ENCODE measurements at regions not wholly inside any gene's neighbourhood (a gene's known extent, or its start where the extent isn't known, plus 50 kb on each side); places are given as distances from the start of the nearest gene placed in this dataset.

DNA sequence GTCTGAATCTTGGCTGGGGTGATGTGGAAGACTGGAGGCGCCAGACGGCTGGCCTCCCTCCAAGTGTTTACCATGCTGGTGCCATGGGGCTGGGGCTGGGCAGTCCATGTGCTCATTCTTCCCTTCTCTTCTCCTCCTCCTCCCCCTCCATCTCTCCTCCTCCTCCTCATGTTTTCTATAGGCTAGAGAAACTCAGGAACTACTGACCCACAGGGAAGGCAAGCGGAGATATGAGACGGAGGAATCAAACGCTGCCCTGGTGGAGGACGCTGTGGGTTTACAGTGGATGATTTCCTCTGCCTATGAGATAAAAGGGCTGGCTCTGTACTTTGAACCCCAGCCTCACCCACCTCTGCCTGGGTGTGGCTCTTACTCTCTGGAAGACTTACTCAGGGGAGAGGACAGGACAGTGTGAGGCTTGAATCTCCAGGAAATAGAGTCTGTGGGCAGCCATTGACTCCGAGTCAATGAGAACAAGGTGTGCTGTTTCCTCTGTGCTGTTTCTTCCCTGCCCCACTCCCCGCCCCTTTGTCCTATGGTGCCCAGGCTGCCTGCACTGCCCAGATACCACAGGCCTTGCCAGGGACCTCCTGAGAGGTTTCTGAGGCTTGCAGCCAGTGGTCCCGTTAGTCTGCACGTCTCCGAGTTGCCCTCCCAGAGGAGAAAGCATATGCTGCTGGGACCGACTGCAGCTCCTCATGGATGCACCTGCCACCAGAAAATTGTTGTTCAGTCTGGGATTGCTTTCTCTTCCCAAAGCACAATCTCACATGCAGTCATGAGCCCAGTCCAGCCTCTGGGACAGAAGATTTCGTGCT, 132.6 kb upstream of the ARHGAP5 start:
- H3K27me3 Mint-ChIP-seq, result no peaks in the 10 kb centered on the region
- POLR2A ChIA-PET, result no interaction called here
- H3K27ac ChIP-seq (ENCODE audit: low read depth in 1 of 2, low read length in 2 of 2), result peak overlapping the region; percentile 33 to 80

DNA sequence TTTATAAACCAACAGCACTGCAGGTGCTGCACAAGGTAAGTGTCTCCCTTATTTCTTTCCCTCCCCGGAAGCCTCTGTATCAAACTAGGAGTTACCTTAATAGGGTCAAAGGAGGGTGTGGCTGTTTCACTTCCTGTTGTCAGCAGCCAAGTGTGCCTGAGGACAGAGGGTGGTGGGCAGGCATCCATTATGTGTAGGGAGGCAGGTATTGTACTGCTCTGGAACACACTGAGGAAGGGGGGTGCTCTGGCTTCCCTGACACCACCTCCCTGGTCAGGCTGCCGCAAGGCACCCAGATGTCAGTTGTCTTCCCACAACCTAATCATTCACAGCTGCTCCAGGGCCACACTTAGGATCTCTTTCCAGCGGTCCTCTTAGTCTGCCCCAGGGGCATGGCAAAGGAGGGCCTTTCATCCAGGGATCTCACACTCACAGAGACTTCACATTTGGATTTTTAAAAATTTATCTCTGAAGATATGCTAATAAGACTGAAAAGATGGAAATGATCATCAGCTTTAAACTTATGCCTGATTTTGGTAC, 132.0 kb upstream of the ARHGAP5 start:
- intact Hi-C loops (cut with DNase I, micrococcal nuclease), result no loop called here
- H3K27ac ChIP-seq (ENCODE audit: low read depth in 1 of 2, low read length in 2 of 2), result peak overlapping the region in 1 of 2 donors; percentile 80
- ChIA-PET CTCF (no interaction called here), POLR2A (interaction anchor here (0.5 kb wide), 1 partner anchor 86 kb away, joined by 3 read pairs; no protein-coding TSS in a partner anchor)
- no peaks in the 10 kb centered on the region for H3K9me3 ChIP-seq (ENCODE audit: control insufficient read depth in 1 of 2, insufficient read depth in 1 of 2, low read length in 2 of 2)
- Mint-ChIP-seq H3K9me3 (no peaks in the 10 kb centered on the region), H3K4me3 (peak overlapping the region; percentile 67), H3K36me3 (ENCODE audit: low read depth) (no peaks in the 10 kb centered on the region), H3K27ac (peak overlapping the region; percentile 91), H3K4me1 (ENCODE audit: low read depth) (peaks cover 47% of the 10 kb centered on the region), H3K27me3 (no peaks in the 10 kb centered on the region)
- H3K4me3 ChIP-seq (ENCODE audit: low read length), result peak overlapping the region; percentile 22
- H3K36me3 ChIP-seq (ENCODE audit: insufficient read depth, low read length), result no peaks in the 10 kb centered on the region
- DNase-seq (peak in 9 of 14 experiments; percentile 11 to 79 (median 19)), ATAC-seq (ENCODE audit: poor library complexity) (peak; percentile 86)
- TF ChIP-seq, protein P1, sequence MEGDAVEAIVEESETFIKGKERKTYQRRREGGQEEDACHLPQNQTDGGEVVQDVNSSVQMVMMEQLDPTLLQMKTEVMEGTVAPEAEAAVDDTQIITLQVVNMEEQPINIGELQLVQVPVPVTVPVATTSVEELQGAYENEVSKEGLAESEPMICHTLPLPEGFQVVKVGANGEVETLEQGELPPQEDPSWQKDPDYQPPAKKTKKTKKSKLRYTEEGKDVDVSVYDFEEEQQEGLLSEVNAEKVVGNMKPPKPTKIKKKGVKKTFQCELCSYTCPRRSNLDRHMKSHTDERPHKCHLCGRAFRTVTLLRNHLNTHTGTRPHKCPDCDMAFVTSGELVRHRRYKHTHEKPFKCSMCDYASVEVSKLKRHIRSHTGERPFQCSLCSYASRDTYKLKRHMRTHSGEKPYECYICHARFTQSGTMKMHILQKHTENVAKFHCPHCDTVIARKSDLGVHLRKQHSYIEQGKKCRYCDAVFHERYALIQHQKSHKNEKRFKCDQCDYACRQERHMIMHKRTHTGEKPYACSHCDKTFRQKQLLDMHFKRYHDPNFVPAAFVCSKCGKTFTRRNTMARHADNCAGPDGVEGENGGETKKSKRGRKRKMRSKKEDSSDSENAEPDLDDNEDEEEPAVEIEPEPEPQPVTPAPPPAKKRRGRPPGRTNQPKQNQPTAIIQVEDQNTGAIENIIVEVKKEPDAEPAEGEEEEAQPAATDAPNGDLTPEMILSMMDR (IDR thresholded peaks at IDR 0.05), result no peak
- peaks cover 33% of the 10 kb centered on the region for H3K4me1 ChIP-seq (ENCODE audit: insufficient read depth, low read length)
- no peaks in the 10 kb centered on the region for H3K27me3 ChIP-seq (ENCODE audit: control insufficient read depth in 1 of 2, insufficient read depth in 2 of 2, low read length in 2 of 2)

More for the DNA sequence above, 132.6 kb upstream of the ARHGAP5 start:
- Mint-ChIP-seq H3K4me1 (ENCODE audit: low read depth) (peaks cover 47% of the 10 kb centered on the region), H3K36me3 (ENCODE audit: low read depth) (no peaks in the 10 kb centered on the region), H3K27ac (peak overlapping the region; percentile 91), H3K9me3 (no peaks in the 10 kb centered on the region), H3K4me3 (peak overlapping the region; percentile 67)
- intact Hi-C loops (cut with DNase I, micrococcal nuclease), result no loop called here
- Histone ChIP-seq H3K27me3 (ENCODE audit: control insufficient read depth in 1 of 2, insufficient read depth in 2 of 2, low read length in 2 of 2) (no peaks in the 10 kb centered on the region), H3K9me3 (ENCODE audit: control insufficient read depth in 1 of 2, insufficient read depth in 1 of 2, low read length in 2 of 2) (no peaks in the 10 kb centered on the region), H3K4me3 (ENCODE audit: low read length) (peak overlapping the region; percentile 22), H3K36me3 (ENCODE audit: insufficient read depth, low read length) (no peaks in the 10 kb centered on the region), H3K4me1 (ENCODE audit: insufficient read depth, low read length) (peaks cover 33% of the 10 kb centered on the region)
- TF ChIP-seq, protein P1 (IDR thresholded peaks at IDR 0.05), result no peak
- CTCF ChIA-PET, result no interaction called here
- ATAC-seq (ENCODE audit: poor library complexity) (peak; percentile 42), DNase-seq (peak in 5 of 14 experiments; percentile 5 to 71 (median 22))

- Mint-ChIP-seq H3K9me3 (no peaks in the 10 kb centered on the region), H3K27ac (peak overlapping the region; percentile 91), H3K4me1 (ENCODE audit: low read depth) (peaks cover 47% of the 10 kb centered on the region), H3K4me3 (no peak overlapping the region), H3K27me3 (no peaks in the 10 kb centered on the region), H3K36me3 (ENCODE audit: low read depth) (no peaks in the 10 kb centered on the region)
- peak overlapping the region in 1 of 2 donors; percentile 80 for H3K27ac ChIP-seq (ENCODE audit: low read depth in 1 of 2, low read length in 2 of 2)
- no peak overlapping the region for H3K4me3 ChIP-seq (ENCODE audit: low read length)
- peaks cover 33% of the 10 kb centered on the region for H3K4me1 ChIP-seq (ENCODE audit: insufficient read depth, low read length)
- ChIA-PET POLR2A (interaction anchor here (0.5 kb wide), 1 partner anchor 86 kb away, joined by 3 read pairs; no protein-coding TSS in a partner anchor), CTCF (no interaction called here)
- DNase-seq (no peak), ATAC-seq (ENCODE audit: poor library complexity) (no peak)
- H3K9me3 ChIP-seq (ENCODE audit: control insufficient read depth in 1 of 2, insufficient read depth in 1 of 2, low read length in 2 of 2), result no peaks in the 10 kb centered on the region
- intact Hi-C loops (cut with DNase I, micrococcal nuclease), result no loop called here
- H3K36me3 ChIP-seq (ENCODE audit: insufficient read depth, low read length), result no peaks in the 10 kb centered on the region
- no peaks in the 10 kb centered on the region for H3K27me3 ChIP-seq (ENCODE audit: control insufficient read depth in 1 of 2, insufficient read depth in 2 of 2, low read length in 2 of 2)
- TF ChIP-seq, protein P1 (IDR thresholded peaks at IDR 0.05), result no peak
These were observed 131.4 kb upstream of the ARHGAP5 start for GRCh38 chr14:31945701-31946100.

Measured in CD4-positive, alpha-beta T cell (primary cell).